ENCODE measurements at regions not wholly inside any gene's neighbourhood (a gene's known extent, or its start where the extent isn't known, plus 50 kb on each side); places are given as distances from the start of the nearest gene placed in this dataset.

DNA sequence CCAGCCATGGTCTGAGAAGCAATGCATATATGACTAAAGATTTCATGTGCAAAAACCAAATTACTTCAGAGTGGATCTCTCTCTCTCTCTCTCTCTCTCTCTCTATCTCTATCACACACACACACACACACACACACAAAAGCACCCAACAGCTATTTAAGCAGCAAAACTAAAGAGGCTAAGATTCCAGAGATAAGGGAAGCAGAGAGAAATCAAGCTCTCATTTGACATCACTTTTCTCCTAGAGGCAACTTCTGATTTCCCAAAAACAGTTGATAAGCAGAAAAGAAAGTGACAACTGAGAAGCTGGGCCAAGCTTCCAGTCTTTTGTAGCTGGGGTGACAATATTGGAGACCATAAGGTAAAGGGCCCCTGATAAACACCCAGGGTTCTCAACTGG lies 526.0 kb upstream of the NR2F2 start:
- no peak overlapping the region for H3K4me3 ChIP-seq (replicated peaks in 1 of 3; ENCODE audit: insufficient read depth in 1 of 3, low read depth in 2 of 3, low read length in 3 of 3)
- ChIA-PET POLR2A (no interaction called here), CTCF (ENCODE audit: low intra/inter-chr PET ratio, low total read pairs) (no interaction called here)
- no TSS peak for BruUV-seq (replicated peaks)
- H3K79me2 ChIP-seq (ENCODE audit: insufficient read depth, low read length): no peaks in the 10 kb centered on the region
- no peak overlapping the region for H3K4me2 ChIP-seq (ENCODE audit: low read depth, low read length)
- no peak for TF ChIP-seq ATF7-NPFF (CRISPR knock-in tag; IDR thresholded peaks at IDR 0.05; ENCODE audit: low read depth)
- no peak for TF ChIP-seq ZFAT (CRISPR knock-in tag; conservative IDR thresholded peaks at IDR 0.05)
- no peak for TF ChIP-seq FOXJ3 (CRISPR knock-in tag; IDR thresholded peaks at IDR 0.05; ENCODE audit: borderline replicate concordance)
- no peak for TF ChIP-seq TBX3 (IDR thresholded peaks at IDR 0.05; ENCODE audit: borderline replicate concordance)
- TF ChIP-seq, protein P1, sequence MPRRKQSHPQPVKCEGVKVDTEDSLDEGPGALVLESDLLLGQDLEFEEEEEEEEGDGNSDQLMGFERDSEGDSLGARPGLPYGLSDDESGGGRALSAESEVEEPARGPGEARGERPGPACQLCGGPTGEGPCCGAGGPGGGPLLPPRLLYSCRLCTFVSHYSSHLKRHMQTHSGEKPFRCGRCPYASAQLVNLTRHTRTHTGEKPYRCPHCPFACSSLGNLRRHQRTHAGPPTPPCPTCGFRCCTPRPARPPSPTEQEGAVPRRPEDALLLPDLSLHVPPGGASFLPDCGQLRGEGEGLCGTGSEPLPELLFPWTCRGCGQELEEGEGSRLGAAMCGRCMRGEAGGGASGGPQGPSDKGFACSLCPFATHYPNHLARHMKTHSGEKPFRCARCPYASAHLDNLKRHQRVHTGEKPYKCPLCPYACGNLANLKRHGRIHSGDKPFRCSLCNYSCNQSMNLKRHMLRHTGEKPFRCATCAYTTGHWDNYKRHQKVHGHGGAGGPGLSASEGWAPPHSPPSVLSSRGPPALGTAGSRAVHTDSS (CRISPR knock-in tag; conservative IDR thresholded peaks at IDR 0.05): no peak
- TF ChIP-seq ZMYM3 (CRISPR knock-in tag; IDR thresholded peaks at IDR 0.05): no peak
- no peak for TF ChIP-seq KAT8 (CRISPR knock-in tag; IDR thresholded peaks at IDR 0.05)
- no peak for TF ChIP-seq MAZ (IDR thresholded peaks at IDR 0.05; ENCODE audit: borderline replicate concordance, low read depth, low read length)
- no peak for TF ChIP-seq MAZ (CRISPR knock-in tag; IDR thresholded peaks at IDR 0.05; ENCODE audit: low read depth)
- TF ChIP-seq ZNF224 (CRISPR knock-in tag; IDR thresholded peaks at IDR 0.05): no peak
- no peak for TF ChIP-seq ISL2 (CRISPR knock-in tag; IDR thresholded peaks at IDR 0.05)
- no peak for TF ChIP-seq ZNF33A (CRISPR knock-in tag; IDR thresholded peaks at IDR 0.05; ENCODE audit: borderline replicate concordance)
- TF ChIP-seq MTERF4 (CRISPR knock-in tag; IDR thresholded peaks at IDR 0.05): no peak
- no peak for TF ChIP-seq NR2F2 (IDR thresholded peaks at IDR 0.05; ENCODE audit: borderline replicate concordance, low read depth)
- no peak for TF ChIP-seq CCDC6 (CRISPR knock-in tag; IDR thresholded peaks at IDR 0.05)
- no peak for TF ChIP-seq FOXA3 (CRISPR knock-in tag; IDR thresholded peaks at IDR 0.05)
- no peak for TF ChIP-seq PCBP2 (optimal IDR thresholded peaks at IDR 0.05; ENCODE audit: low read depth, low read length, poor library complexity, severe bottlenecking)
- TF ChIP-seq, protein P2, sequence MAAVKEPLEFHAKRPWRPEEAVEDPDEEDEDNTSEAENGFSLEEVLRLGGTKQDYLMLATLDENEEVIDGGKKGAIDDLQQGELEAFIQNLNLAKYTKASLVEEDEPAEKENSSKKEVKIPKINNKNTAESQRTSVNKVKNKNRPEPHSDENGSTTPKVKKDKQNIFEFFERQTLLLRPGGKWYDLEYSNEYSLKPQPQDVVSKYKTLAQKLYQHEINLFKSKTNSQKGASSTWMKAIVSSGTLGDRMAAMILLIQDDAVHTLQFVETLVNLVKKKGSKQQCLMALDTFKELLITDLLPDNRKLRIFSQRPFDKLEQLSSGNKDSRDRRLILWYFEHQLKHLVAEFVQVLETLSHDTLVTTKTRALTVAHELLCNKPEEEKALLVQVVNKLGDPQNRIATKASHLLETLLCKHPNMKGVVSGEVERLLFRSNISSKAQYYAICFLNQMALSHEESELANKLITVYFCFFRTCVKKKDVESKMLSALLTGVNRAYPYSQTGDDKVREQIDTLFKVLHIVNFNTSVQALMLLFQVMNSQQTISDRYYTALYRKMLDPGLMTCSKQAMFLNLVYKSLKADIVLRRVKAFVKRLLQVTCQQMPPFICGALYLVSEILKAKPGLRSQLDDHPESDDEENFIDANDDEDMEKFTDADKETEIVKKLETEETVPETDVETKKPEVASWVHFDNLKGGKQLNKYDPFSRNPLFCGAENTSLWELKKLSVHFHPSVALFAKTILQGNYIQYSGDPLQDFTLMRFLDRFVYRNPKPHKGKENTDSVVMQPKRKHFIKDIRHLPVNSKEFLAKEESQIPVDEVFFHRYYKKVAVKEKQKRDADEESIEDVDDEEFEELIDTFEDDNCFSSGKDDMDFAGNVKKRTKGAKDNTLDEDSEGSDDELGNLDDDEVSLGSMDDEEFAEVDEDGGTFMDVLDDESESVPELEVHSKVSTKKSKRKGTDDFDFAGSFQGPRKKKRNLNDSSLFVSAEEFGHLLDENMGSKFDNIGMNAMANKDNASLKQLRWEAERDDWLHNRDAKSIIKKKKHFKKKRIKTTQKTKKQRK (IDR thresholded peaks at IDR 0.05; ENCODE audit: low read length): no peak
- no peak for TF ChIP-seq NFKB2 (CRISPR knock-in tag; IDR thresholded peaks at IDR 0.05; ENCODE audit: borderline replicate concordance)
- TF ChIP-seq EZH2 (conservative IDR thresholded peaks at IDR 0.05; ENCODE audit: low read depth, low read length): no peak
- TF ChIP-seq ZNF253 (CRISPR knock-in tag; IDR thresholded peaks at IDR 0.05; ENCODE audit: borderline replicate concordance): no peak
- no peaks in the 10 kb centered on the region for H4K20me1 ChIP-seq (ENCODE audit: insufficient read depth, low read length)
- H2AFZ ChIP-seq (ENCODE audit: low read length): no peak overlapping the region
- no peak for ATAC-seq
- H3K27me3 ChIP-seq (ENCODE audit: control insufficient read depth in 1 of 2, insufficient read depth in 2 of 2, low read length in 2 of 2): no peaks in the 10 kb centered on the region
- peaks cover 19% of the 10 kb centered on the region for H3K9me3 ChIP-seq (ENCODE audit: low read length)
- H3K36me3 ChIP-seq (replicated peaks in 1 of 2; ENCODE audit: control insufficient read depth in 1 of 2, insufficient read depth in 2 of 2, low read length in 2 of 2): no peaks in the 10 kb centered on the region
- H3K9ac ChIP-seq (ENCODE audit: insufficient read depth, low read depth, low read length): no peak overlapping the region
- H3K4me1 ChIP-seq (ENCODE audit: insufficient read depth, low read length): no peaks in the 10 kb centered on the region
- intact Hi-C loops (cut with micrococcal nuclease; ENCODE audit: unreplicated experiment) (no loop called here), in situ Hi-C loops (cut with HindIII; ENCODE audit: extremely low pct_ligation_motif_present, low pct_unique_long_range_greater_than_20kb) (no loop called here)
- no peak overlapping the region for H3K27ac ChIP-seq (ENCODE audit: extremely low read length, insufficient read depth, low read length)
- DNase-seq (ENCODE audit: low spot score): no peak
- no peak for FAIRE-seq
